ENCODE measurements at regions not wholly inside any gene's neighbourhood (a gene's known extent, or its start where the extent isn't known, plus 50 kb on each side); places are given as distances from the start of the nearest gene placed in this dataset.
A peak's percentile ranks its signal among the peaks of the same experiment; 100 is the strongest.

DNA sequence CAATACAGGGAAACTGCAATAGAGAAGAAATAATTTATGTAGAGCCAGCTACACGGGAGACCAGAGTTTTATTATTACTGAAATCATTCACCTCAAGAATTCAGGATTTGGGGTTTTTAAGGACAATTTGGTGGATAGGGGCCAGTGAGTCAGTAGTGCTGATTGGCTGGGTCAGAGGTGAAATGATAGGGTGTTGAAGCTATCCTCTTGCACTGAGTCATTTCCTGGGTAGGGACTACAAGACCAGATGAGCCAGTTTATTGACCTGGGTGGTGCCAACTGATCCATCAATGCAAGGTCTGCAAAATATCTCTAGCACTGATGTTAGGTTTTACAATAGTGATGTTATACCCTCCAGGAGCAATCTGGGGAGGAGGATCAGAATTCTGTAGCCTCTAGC is 486.3 kb downstream of the LRIG3 start:
- no peaks in the 10 kb centered on the region for H3K9me3 Mint-ChIP-seq
- peaks cover 2% of the 10 kb centered on the region for H3K27me3 Mint-ChIP-seq
- no peak for DNase-seq
- intact Hi-C loops (cut with micrococcal nuclease): no loop called here
- ChIA-PET CTCF (no interaction called here), POLR2A (no interaction called here)
- H3K4me1 Mint-ChIP-seq (ENCODE audit: low read depth): no peaks in the 10 kb centered on the region
- ATAC-seq: no peak
- no peak overlapping the region for H3K27ac Mint-ChIP-seq
- H3K36me3 Mint-ChIP-seq (ENCODE audit: low read depth): no peaks in the 10 kb centered on the region
- TF ChIP-seq, protein P1, sequence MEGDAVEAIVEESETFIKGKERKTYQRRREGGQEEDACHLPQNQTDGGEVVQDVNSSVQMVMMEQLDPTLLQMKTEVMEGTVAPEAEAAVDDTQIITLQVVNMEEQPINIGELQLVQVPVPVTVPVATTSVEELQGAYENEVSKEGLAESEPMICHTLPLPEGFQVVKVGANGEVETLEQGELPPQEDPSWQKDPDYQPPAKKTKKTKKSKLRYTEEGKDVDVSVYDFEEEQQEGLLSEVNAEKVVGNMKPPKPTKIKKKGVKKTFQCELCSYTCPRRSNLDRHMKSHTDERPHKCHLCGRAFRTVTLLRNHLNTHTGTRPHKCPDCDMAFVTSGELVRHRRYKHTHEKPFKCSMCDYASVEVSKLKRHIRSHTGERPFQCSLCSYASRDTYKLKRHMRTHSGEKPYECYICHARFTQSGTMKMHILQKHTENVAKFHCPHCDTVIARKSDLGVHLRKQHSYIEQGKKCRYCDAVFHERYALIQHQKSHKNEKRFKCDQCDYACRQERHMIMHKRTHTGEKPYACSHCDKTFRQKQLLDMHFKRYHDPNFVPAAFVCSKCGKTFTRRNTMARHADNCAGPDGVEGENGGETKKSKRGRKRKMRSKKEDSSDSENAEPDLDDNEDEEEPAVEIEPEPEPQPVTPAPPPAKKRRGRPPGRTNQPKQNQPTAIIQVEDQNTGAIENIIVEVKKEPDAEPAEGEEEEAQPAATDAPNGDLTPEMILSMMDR (IDR thresholded peaks at IDR 0.05): no peak
- H3K4me3 Mint-ChIP-seq: no peak overlapping the region

- Mint-ChIP-seq H3K4me1 (ENCODE audit: low read depth) (no peaks in the 10 kb centered on the region), H3K9me3 (no peaks in the 10 kb centered on the region), H3K36me3 (ENCODE audit: low read depth) (no peaks in the 10 kb centered on the region), H3K27me3 (peaks cover 2% of the 10 kb centered on the region), H3K27ac (no peak overlapping the region), H3K4me3 (no peak overlapping the region)
- DNase-seq (no peak), ATAC-seq (no peak)
- intact Hi-C loops (cut with micrococcal nuclease): no loop called here
- POLR2A ChIA-PET: no interaction called here
- CTCF ChIA-PET: no interaction called here
- TF ChIP-seq, protein P1 (IDR thresholded peaks at IDR 0.05): no peak
Observed at GRCh38 chr12:58434726-58435125, 485.6 kb downstream of the LRIG3 start.

GRCh38 chr12:58435647-58436046 is 484.7 kb downstream of the LRIG3 start:
- Mint-ChIP-seq H3K27ac (no peak overlapping the region), H3K27me3 (peaks cover 2% of the 10 kb centered on the region), H3K36me3 (ENCODE audit: low read depth) (no peaks in the 10 kb centered on the region), H3K4me3 (no peak overlapping the region), H3K4me1 (ENCODE audit: low read depth) (no peaks in the 10 kb centered on the region), H3K9me3 (no peaks in the 10 kb centered on the region)
- ChIA-PET POLR2A (no interaction called here), CTCF (no interaction called here)
- intact Hi-C loops (cut with micrococcal nuclease): no loop called here
- TF ChIP-seq, protein P1 (IDR thresholded peaks at IDR 0.05): no peak
- DNase-seq (no peak), ATAC-seq (no peak)

GRCh38 chr12:58441483-58441882 is 478.8 kb downstream of the LRIG3 start:
- Mint-ChIP-seq H3K27me3 (peaks cover 3% of the 10 kb centered on the region), H3K36me3 (ENCODE audit: low read depth) (no peaks in the 10 kb centered on the region), H3K9me3 (no peaks in the 10 kb centered on the region), H3K4me3 (no peak overlapping the region), H3K4me1 (ENCODE audit: low read depth) (no peaks in the 10 kb centered on the region), H3K27ac (no peak overlapping the region)
- ChIA-PET POLR2A (interaction anchor here (0.7 kb wide), 1 partner anchor 56 kb away, joined by 3 read pairs; no protein-coding TSS in a partner anchor), CTCF (no interaction called here)
- TF ChIP-seq, protein P1 (IDR thresholded peaks at IDR 0.05): no peak
- no peak for ATAC-seq
- no peak for DNase-seq
- intact Hi-C loops (cut with micrococcal nuclease): no loop called here

GRCh38 chr12:58443273-58443980 is 476.9 kb downstream of the LRIG3 start:
- no peaks in the 10 kb centered on the region for H3K4me1 Mint-ChIP-seq (ENCODE audit: low read depth)
- no peaks in the 10 kb centered on the region for H3K36me3 Mint-ChIP-seq (ENCODE audit: low read depth)
- CTCF ChIA-PET: interaction anchor here (1.1 kb wide), 1 partner anchor 95 kb away, joined by 4 read pairs; no protein-coding TSS in a partner anchor

More at GRCh38 chr12:58443273-58443980, 476.9 kb downstream of the LRIG3 start:
- POLR2A ChIA-PET: no interaction called here
- TF ChIP-seq, protein P1 (IDR thresholded peaks at IDR 0.05): no peak
- intact Hi-C loops (cut with micrococcal nuclease): no loop called here
- ATAC-seq (no peak), DNase-seq (peak; percentile 21)
- no peak overlapping the region for H3K4me3 Mint-ChIP-seq
- H3K27me3 Mint-ChIP-seq: peaks cover 2% of the 10 kb centered on the region
- no peaks in the 10 kb centered on the region for H3K9me3 Mint-ChIP-seq
- H3K27ac Mint-ChIP-seq: no peak overlapping the region
